HG03025 (cell line): ENCODE measurements at regions not wholly inside any gene's neighbourhood (a gene's known extent, or its start where the extent isn't known, plus 50 kb on each side); places are given as distances from the start of the nearest gene placed in this dataset.
"Not testable (repeated sequence)": the region's sequence is repeated elsewhere in the genome, so short reads cannot be mapped to it uniquely, and the experiment has no call there.

Source experiments
- ATAC-seq: cut with Tn5 transposase; IDR thresholded peaks from one replicate; pipeline ENCODE4 v1.9.1; 2021; ENCODE audit warnings: mild to moderate bottlenecking, moderate library complexity; ENCODE audit not compliant: unreplicated experiment, low FRiP score

- no peak for ATAC-seq
Observed at GRCh38 chr5:91754990-91755389, 371.9 kb upstream of the ARRDC3 start.

DNA sequence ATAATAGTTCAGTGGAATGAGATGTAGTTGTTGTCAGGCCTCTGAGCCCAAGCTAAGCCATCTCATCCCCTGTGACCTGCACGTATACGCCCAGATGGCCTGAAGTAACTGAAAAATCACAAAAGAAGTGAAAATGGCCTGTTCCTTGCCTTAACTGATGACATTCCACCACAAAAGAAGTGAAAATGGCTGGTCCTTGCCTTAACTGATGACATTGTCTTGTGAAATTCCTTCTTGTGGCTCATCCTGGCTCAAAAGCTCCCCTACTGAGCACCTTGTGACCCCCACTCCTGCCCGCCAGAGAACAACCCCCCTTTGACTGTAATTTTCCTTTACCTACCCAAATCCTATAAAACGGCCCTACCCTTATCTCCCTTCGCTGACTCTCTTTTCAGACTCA, 361.4 kb upstream of the ARRDC3 start:
- not testable (repeated sequence) for ATAC-seq

- ATAC-seq, result no peak
Observed at GRCh38 chr5:91742550-91742949, 359.4 kb upstream of the ARRDC3 start.

GRCh38 chr5:91741764-91742505, 358.8 kb upstream of the ARRDC3 start:
- no peak for ATAC-seq

DNA sequence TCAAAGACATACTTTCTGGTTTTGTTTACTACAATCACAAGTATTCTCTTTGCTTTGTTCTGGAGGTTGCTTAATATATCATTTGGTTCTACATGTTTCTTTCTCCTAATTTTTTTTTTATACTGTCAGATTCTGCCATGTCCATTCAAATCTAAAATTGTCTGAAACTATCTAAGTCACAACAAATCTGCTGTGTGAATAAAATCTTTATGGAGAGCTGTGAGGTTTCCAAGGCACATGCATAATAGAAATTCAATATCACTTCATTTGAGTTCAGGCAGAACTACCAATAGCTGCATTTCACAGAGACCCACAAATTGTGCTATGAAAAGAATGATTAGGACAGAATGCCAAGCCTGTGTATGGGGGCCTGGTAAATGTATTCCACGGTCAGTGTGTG, 346.9 kb upstream of the ARRDC3 start:
- ATAC-seq, result no peak

DNA sequence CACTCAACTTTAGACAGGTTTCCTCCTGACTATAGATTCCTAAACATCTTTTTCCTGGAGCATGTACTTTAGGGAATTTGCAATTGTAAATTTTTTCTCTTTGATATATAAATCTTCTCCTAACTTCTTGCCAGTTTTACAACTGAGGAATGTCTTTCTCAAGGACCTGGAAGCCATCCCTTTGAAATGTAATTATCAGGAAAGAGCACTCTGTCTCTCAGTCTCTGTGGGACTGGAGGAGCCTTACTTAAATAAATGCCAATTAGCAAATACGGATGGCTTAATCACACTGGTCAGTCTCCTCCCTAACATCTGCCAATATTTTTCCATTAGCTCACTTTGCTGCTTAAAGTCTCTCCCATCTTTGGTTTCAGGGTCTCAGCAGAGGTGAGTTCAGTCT, 344.3 kb upstream of the ARRDC3 start:
- ATAC-seq, result no peak

GRCh38 chr5:91722736-91723467, 339.8 kb upstream of the ARRDC3 start:
- no peak for ATAC-seq

GRCh38 chr5:91712718-91713117, 329.6 kb upstream of the ARRDC3 start:
- no peak for ATAC-seq

GRCh38 chr5:91707521-91707841, 324.4 kb upstream of the ARRDC3 start:
- ATAC-seq, result no peak

GRCh38 chr5:91706785-91707520, 323.8 kb upstream of the ARRDC3 start:
- ATAC-seq, result no peak

DNA sequence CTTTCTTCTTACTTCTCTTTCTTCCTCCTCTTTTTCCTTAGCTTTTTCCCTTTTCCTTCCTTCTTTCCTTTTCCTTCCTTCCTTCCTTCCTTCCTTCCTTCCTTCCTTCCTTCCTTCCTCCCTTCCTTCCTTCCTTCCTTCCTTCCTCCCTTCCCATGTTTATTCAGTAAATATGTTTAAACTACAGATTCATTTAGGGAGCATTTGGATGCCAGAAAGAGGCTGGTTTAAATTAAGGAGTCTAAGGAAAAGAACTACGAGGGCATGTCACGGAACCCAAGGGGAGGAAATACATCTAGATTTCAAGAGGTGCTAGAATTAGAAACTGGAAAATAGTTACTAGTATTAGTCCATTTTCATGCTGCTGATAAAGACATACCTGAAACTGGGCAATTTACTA, 320.0 kb upstream of the ARRDC3 start:
- ATAC-seq, result no peak

DNA sequence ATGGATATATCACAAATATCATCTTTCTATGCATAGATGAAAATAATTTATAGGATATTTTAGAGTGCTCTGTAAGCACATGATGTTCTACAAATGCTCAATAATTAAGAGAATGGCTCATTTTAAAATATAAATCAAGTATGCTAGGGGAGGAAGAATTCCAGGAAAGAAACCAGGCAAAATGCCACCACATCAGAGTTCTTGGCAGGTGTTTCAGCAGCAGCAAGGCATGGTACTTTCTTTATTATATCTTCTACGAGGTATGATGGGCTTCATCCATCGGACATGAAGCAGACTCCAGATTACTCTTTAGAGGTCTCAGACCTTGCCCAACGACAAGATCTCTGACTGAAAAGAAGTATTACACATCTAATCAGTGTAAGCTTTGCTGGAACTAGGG, 316.3 kb upstream of the ARRDC3 start:
- no peak for ATAC-seq

DNA sequence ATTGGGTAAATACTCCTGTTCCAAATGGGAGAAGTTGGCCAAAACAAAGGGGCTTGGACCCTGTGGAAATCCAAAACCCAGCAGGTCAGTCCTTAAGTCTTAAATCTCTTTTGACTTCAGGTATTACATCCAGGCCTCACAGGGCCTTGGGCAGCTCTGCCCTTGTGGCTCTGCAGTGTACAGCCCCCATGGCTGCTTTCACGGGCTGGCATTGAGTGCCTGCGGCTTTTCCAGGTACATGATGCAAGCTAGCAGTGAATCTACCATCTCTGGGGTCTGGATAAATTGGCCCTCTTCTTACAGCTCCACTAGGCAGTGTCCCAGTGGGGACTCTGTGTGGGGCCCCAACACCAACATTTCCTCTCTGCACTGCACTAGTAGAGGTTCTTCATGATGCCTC, 308.5 kb upstream of the ARRDC3 start:
- no peak for ATAC-seq

GRCh38 chr5:91690921-91691320, 307.8 kb upstream of the ARRDC3 start:
- no peak for ATAC-seq

DNA sequence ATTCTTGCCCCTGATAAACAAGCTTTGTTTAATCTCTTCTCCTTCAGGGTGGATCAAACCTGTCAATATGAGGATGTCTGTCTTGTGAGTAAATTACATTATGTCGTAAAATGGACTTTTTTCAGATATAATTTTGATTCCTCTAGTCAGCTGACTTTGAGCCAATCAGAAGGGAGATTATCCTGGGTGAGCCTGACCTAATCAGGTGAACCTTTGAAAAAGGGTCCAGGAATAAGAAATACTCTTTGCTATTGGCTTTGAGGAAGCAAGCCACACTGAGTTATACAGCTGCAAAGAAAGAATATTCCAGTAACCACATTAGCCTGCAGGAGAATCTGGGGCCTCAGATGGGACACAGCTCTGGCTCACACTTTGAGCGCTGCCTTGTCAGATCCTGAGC, 304.3 kb upstream of the ARRDC3 start:
- no peak for ATAC-seq

- ATAC-seq, result no peak
Observed at GRCh38 chr5:91684625-91685024, 301.5 kb upstream of the ARRDC3 start.

DNA sequence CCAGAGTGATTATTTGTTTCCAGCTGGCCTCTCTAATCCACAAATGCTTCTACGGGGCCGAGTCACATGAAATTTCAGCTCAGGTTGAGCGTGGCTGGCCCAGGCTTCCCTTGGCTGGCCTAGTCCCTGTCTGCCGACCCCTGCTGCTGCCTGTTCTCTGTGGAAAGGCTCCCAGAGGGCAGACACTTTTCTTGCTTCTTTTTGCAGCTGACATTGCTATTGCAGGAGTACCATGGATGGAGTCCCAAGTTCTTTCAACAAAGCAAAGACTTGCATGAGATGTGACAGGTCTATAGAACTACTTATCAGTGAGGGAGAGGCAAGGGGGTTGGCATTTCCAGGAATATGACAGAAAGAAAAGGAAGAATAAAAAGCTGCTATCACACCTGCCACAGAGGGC, 287.4 kb upstream of the ARRDC3 start:
- no peak for ATAC-seq

GRCh38 chr5:91670122-91670521, 287.0 kb upstream of the ARRDC3 start:
- no peak for ATAC-seq

DNA sequence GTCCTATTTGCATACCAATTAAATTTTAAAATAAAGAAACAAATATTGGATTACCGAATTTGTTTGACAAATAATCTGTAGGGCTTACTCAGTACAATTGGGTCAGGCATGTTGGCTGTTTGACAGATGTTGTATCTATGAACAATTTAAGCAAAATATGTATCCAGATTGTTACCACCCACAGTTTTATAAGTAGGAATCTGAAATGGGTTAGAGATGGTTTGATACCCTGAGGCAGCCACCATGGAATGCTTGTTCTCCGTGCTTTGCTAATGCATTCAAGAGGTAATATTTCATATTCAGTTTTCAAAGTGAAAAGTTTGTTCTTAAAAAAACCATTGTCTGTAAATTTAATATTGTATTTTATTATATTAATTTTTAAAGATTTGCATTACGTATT, 285.1 kb upstream of the ARRDC3 start:
- ATAC-seq, result no peak

DNA sequence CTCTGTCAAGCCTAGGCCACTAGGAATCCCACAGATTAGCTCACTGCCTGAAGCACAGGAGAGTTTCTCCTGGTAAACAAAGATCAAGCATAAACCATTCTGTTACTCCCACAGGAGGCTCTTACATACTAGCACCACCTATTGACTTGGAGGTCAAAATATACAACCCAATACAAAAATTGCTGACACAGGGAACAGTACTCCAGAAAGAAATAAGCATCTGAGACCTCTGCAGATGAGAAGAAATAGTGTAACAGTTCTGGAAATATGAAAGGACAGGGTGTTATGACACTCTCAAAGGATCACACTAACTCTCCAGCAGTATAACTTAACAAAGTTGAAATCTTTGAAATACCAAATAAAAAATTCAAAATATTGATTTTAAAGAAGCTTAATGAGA, 269.6 kb upstream of the ARRDC3 start:
- no peak for ATAC-seq

- ATAC-seq, result no peak
Observed at GRCh38 chr5:91651704-91652103, 268.6 kb upstream of the ARRDC3 start.

GRCh38 chr5:91645347-91645746, 262.2 kb upstream of the ARRDC3 start:
- no peak for ATAC-seq
